Subcutaneous abdominal adipose tissue (tissue), 5 donors: ENCODE measurements at regions not wholly inside any gene's neighbourhood (a gene's known extent, or its start where the extent isn't known, plus 50 kb on each side); places are given as distances from the start of the nearest gene placed in this dataset.
A peak's percentile ranks its signal among the peaks of the same experiment; 100 is the strongest.

Source experiments
- H3K27ac ChIP-seq: one replicate; pipeline ENCODE4 v1.7.0; 2013; ENCODE audit warnings: low read depth, mild to moderate bottlenecking, inconsistent platforms, low read length, moderate library complexity
- H3K27me3 ChIP-seq, 5 donors: one replicate each; pipeline ENCODE4 v1.7.0; 2013; ENCODE audit warnings: low read length in 5 of 5, inconsistent platforms in 1 of 5; ENCODE audit not compliant: control insufficient read depth in 5 of 5, insufficient read depth in 4 of 5
- H3K36me3 ChIP-seq, 5 donors: one replicate each; pipeline ENCODE4 v1.7.0; 2013; ENCODE audit warnings: low read length in 5 of 5; ENCODE audit not compliant: control insufficient read depth in 5 of 5, insufficient read depth in 5 of 5
- H3K4me1 ChIP-seq, 5 donors: one replicate each; pipeline ENCODE4 v1.7.0; 2013; ENCODE audit warnings: low read length in 5 of 5, mild to moderate bottlenecking in 3 of 5, moderate library complexity in 1 of 5; ENCODE audit not compliant: control insufficient read depth in 5 of 5, insufficient read depth in 5 of 5
- H3K4me3 ChIP-seq, 5 donors: one replicate each; pipeline ENCODE4 v1.7.0; 2013; ENCODE audit warnings: low read length in 5 of 5, low read depth in 1 of 5
- H3K9ac ChIP-seq, 5 donors: one replicate each; pipeline ENCODE4 v1.7.0; 2013; ENCODE audit warnings: low read length in 5 of 5, mild to moderate bottlenecking in 4 of 5, moderate library complexity in 3 of 5
- H3K9me3 ChIP-seq, 5 donors: one replicate each; pipeline ENCODE4 v1.7.0; 2013; ENCODE audit warnings: low read length in 5 of 5; ENCODE audit not compliant: control insufficient read depth in 5 of 5
- donor health status: healthy.
- donor health status: healthy.
- donor health status: healthy.
- donor health status: healthy.
- donor health status: healthy.

- no peak overlapping the region for H3K27ac ChIP-seq
Measured at GRCh38 chr2:59066787-59067399, 825.8 kb upstream of the FANCL start.

GRCh38 chr2:59047373-59047995 lies 806.4 kb upstream of the FANCL start:
- Histone ChIP-seq H3K27ac (no peak overlapping the region), H3K4me3 (no peak overlapping the region), H3K9ac (no peak overlapping the region), H3K27me3 (no peaks in the 10 kb centered on the region), H3K36me3 (no peaks in the 10 kb centered on the region), H3K9me3 (no peaks in the 10 kb centered on the region), H3K4me1 (no peaks in the 10 kb centered on the region)

More at GRCh38 chr2:59066787-59067399, 825.8 kb upstream of the FANCL start:
- H3K4me1 ChIP-seq, result peaks cover 0 to 2% (median 0%) of the 10 kb centered on the region in 5 donors
- H3K36me3 ChIP-seq, result no peaks in the 10 kb centered on the region
- peaks cover 0 to 2% (median 0%) of the 10 kb centered on the region in 5 donors for H3K9me3 ChIP-seq
- H3K27me3 ChIP-seq, result no peaks in the 10 kb centered on the region
- H3K4me3 ChIP-seq, result no peak overlapping the region
- no peak overlapping the region for H3K9ac ChIP-seq

GRCh38 chr2:59046401-59047372 lies 805.6 kb upstream of the FANCL start:
- H3K4me3 ChIP-seq, result no peak overlapping the region
- no peaks in the 10 kb centered on the region for H3K4me1 ChIP-seq
- H3K9me3 ChIP-seq, result no peaks in the 10 kb centered on the region
- H3K27me3 ChIP-seq, result no peaks in the 10 kb centered on the region
- no peaks in the 10 kb centered on the region for H3K36me3 ChIP-seq
- no peak overlapping the region for H3K27ac ChIP-seq
- no peak overlapping the region for H3K9ac ChIP-seq

GRCh38 chr2:59044736-59045135 lies 803.6 kb upstream of the FANCL start:
- H3K4me3 ChIP-seq, result no peak overlapping the region
- H3K27me3 ChIP-seq, result no peaks in the 10 kb centered on the region
- H3K9me3 ChIP-seq, result no peaks in the 10 kb centered on the region
- no peaks in the 10 kb centered on the region for H3K4me1 ChIP-seq
- no peak overlapping the region for H3K9ac ChIP-seq
- H3K36me3 ChIP-seq, result no peaks in the 10 kb centered on the region
- H3K27ac ChIP-seq, result no peak overlapping the region

DNA sequence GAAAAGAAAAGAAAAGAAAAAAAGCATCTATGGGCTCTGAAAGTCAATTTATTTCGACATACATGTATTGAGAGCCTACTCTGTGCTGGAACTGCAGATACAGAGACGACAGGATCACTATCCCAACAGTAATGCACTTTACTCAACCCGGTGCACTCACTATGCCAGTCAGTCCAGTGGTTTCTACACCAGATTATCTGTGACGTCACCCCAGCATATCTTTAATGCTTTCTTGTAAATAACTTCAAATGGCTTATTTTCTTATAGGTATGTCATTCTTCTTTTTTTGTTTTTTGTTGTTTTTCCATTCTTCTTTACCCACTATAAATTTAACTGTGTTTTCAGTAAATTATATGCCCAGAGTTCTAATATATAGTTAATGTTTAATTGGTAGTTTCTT lies 800.0 kb upstream of the FANCL start:
- Histone ChIP-seq H3K4me3 (no peak overlapping the region), H3K9me3 (no peaks in the 10 kb centered on the region), H3K27ac (no peak overlapping the region), H3K9ac (no peak overlapping the region), H3K36me3 (no peaks in the 10 kb centered on the region), H3K4me1 (no peaks in the 10 kb centered on the region), H3K27me3 (no peaks in the 10 kb centered on the region)

GRCh38 chr2:59034837-59035236 lies 793.7 kb upstream of the FANCL start:
- H3K9me3 ChIP-seq, result no peaks in the 10 kb centered on the region
- H3K4me3 ChIP-seq, result no peak overlapping the region
- no peak overlapping the region for H3K27ac ChIP-seq
- no peaks in the 10 kb centered on the region for H3K4me1 ChIP-seq
- H3K27me3 ChIP-seq, result no peaks in the 10 kb centered on the region
- no peak overlapping the region for H3K9ac ChIP-seq
- H3K36me3 ChIP-seq, result no peaks in the 10 kb centered on the region

DNA sequence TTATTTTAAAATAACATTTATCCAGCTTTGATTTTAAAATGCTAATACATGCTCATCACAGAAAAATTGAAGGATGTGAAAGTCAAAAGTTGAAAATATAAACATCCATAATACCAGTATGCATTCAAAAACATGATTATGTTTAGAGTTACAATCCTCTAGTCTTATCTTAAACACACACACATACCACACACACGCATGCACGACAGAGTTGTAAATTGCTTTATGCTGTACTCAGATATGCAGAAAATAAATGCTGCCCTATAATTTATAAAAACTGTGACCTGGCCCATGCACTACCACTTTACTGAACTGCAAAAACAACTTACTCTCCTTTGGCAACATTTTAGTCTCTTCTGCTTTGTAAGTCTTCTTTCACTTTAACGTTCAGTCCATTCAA lies 793.0 kb upstream of the FANCL start:
- H3K27me3 ChIP-seq, result no peaks in the 10 kb centered on the region
- H3K4me1 ChIP-seq, result peaks cover 0 to 4% (median 4%) of the 10 kb centered on the region in 5 donors
- H3K36me3 ChIP-seq, result no peaks in the 10 kb centered on the region
- no peaks in the 10 kb centered on the region for H3K9me3 ChIP-seq
- no peak overlapping the region for H3K4me3 ChIP-seq
- no peak overlapping the region for H3K27ac ChIP-seq
- no peak overlapping the region for H3K9ac ChIP-seq

DNA sequence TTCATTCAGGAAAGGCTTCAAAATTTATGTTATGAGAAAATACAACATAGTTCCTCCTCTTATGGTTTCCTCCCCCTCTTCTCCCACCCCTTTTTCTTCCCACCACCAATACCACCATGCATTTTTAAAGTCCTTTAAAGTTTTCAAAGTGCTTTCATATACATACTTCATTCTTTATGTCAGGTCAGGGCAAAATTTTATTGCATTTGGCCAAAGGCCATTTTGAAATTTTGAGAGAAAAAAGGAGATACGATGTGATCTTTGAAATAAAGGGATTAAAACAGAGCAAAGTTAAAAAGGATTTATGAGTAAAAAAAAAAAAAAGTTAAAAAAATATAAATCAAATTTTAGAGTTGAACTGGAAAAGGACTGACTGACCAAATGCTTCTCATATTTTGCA lies 792.5 kb upstream of the FANCL start:
- Histone ChIP-seq H3K36me3 (no peaks in the 10 kb centered on the region), H3K4me3 (no peak overlapping the region), H3K27me3 (no peaks in the 10 kb centered on the region), H3K27ac (no peak overlapping the region), H3K9me3 (no peaks in the 10 kb centered on the region), H3K4me1 (peaks cover 0 to 9% (median 5%) of the 10 kb centered on the region in 5 donors), H3K9ac (no peak overlapping the region)

DNA sequence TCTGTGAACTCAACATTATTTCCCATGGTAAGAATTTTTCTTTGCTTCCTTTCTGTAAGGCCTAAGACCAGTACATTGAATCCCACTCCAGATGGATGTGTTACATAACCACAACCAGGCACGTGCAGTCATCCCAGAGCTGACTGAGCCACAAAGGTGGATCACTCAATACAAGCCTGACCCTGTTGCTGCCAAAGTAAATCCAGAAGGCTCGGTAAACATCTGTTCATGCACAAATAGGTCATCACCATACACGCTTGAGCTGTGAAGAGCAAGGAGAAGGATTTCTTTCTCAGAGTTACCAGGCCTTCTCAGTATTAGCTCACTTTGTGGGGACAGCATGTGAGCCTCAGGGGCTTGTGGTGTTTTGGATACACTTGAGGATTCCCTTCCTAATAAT lies 791.4 kb upstream of the FANCL start:
- H3K27ac ChIP-seq, result no peak overlapping the region
- H3K9me3 ChIP-seq, result no peaks in the 10 kb centered on the region
- no peak overlapping the region for H3K4me3 ChIP-seq

GRCh38 chr2:59029058-59029457 lies 787.9 kb upstream of the FANCL start:
- no peak overlapping the region for H3K9ac ChIP-seq
- peak overlapping the region in 4 of 5 donors; percentile 18 to 40 (median 30) for H3K4me3 ChIP-seq
- H3K9me3 ChIP-seq, result no peaks in the 10 kb centered on the region
- no peaks in the 10 kb centered on the region for H3K27me3 ChIP-seq
- no peaks in the 10 kb centered on the region for H3K36me3 ChIP-seq
- no peak overlapping the region for H3K27ac ChIP-seq
- H3K4me1 ChIP-seq, result peaks cover 0 to 14% (median 5%) of the 10 kb centered on the region in 5 donors

More for the DNA sequence above, 791.4 kb upstream of the FANCL start:
- Histone ChIP-seq H3K9ac (no peak overlapping the region), H3K36me3 (no peaks in the 10 kb centered on the region), H3K4me1 (peaks cover 0 to 9% (median 5%) of the 10 kb centered on the region in 5 donors), H3K27me3 (no peaks in the 10 kb centered on the region)
